Peyer's patch (tissue), 4 donors: ENCODE measurements at regions not wholly inside any gene's neighbourhood (a gene's known extent, or its start where the extent isn't known, plus 50 kb on each side); places are given as distances from the start of the nearest gene placed in this dataset.

Experiments
- DNase-seq, 3 donors: peaks; one replicate each; pipeline ENCODE4 v3.0.0-alpha.2; 2017 to 2019
- H3K27ac ChIP-seq, 4 donors: fragments of 200-600 bp; sonication (generic); one replicate each; pipeline ENCODE4 v1.5.1; 2016 to 2019
- H3K27me3 ChIP-seq, 2 donors: fragments of 200-600 bp; sonication (generic); one replicate each; pipeline ENCODE4 v1.5.1; 2019
- H3K36me3 ChIP-seq, 3 donors: fragments of 200-600 bp; sonication (generic); one replicate each; pipeline ENCODE4 v1.5.1; 2016 to 2019
- H3K4me1 ChIP-seq, 4 donors: fragments of 200-600 bp; sonication (generic); one replicate each; pipeline ENCODE4 v1.5.1; 2016 to 2019
- H3K4me3 ChIP-seq, 4 donors: fragments of 200-600 bp; sonication (generic); 1 replicate in 3 of 4; 2 replicates in 1 of 4; pipeline ENCODE4 v1.5.1; 2016 to 2019; ENCODE audit warnings: mild to moderate bottlenecking in 1 of 4
- H3K9me3 ChIP-seq, 4 donors: fragments of 200-600 bp; sonication (generic); one replicate each; pipeline ENCODE4 v1.5.1; 2016 to 2019; ENCODE audit warnings: mild to moderate bottlenecking in 1 of 4
- CTCF ChIP-seq, 6 experiments: fragments of 450-650 bp in 4 of 6; fragments of 200-600 bp in 2 of 6; sonication (generic) in 1 of 6; IDR thresholded peaks; one replicate each; pipeline ENCODE4 v1.5.1; 2017 to 2019; ENCODE audit warnings: antibody characterized with exemption in 6 of 6, mild to moderate bottlenecking in 3 of 6, moderate library complexity in 1 of 6
- POLR2A ChIP-seq, 2 donors: fragments of 450-650 bp; IDR thresholded peaks; one replicate each; pipeline ENCODE4 v1.5.1; 2017; ENCODE audit warnings: antibody characterized with exemption in 2 of 2, mild to moderate bottlenecking in 2 of 2, moderate library complexity in 2 of 2

- Histone ChIP-seq H3K4me1 (no peaks in the 10 kb centered on the region), H3K4me3 (no peak overlapping the region), H3K27me3 (no peaks in the 10 kb centered on the region), H3K9me3 (no peaks in the 10 kb centered on the region), H3K36me3 (no peaks in the 10 kb centered on the region), H3K27ac (no peak overlapping the region)
- no peak for DNase-seq
- TF ChIP-seq POLR2A (IDR thresholded peaks at IDR 0.05), result no peak
- no peak for TF ChIP-seq CTCF (IDR thresholded peaks at IDR 0.05)
Observed at GRCh38 chr10:121025731-121026130, 174.6 kb downstream of the WDR11 start.

GRCh38 chr10:121027371-121027770 lies 176.2 kb downstream of the WDR11 start:
- no peak for TF ChIP-seq POLR2A (IDR thresholded peaks at IDR 0.05)
- TF ChIP-seq CTCF (IDR thresholded peaks at IDR 0.05), result no peak
- Histone ChIP-seq H3K4me1 (no peaks in the 10 kb centered on the region), H3K27ac (no peak overlapping the region), H3K27me3 (no peaks in the 10 kb centered on the region), H3K36me3 (no peaks in the 10 kb centered on the region), H3K9me3 (no peaks in the 10 kb centered on the region), H3K4me3 (no peak overlapping the region)
- DNase-seq, result no peak

- H3K4me3 ChIP-seq, result no peak overlapping the region
- no peaks in the 10 kb centered on the region for H3K4me1 ChIP-seq
- no peaks in the 10 kb centered on the region for H3K9me3 ChIP-seq
Observed at GRCh38 chr10:121032460-121032859, 181.3 kb downstream of the WDR11 start.

GRCh38 chr10:121033366-121033765 lies 182.2 kb downstream of the WDR11 start:
- TF ChIP-seq POLR2A (IDR thresholded peaks at IDR 0.05) (no peak), CTCF (IDR thresholded peaks at IDR 0.05) (no peak)
- Histone ChIP-seq H3K4me3 (no peak overlapping the region), H3K27me3 (no peaks in the 10 kb centered on the region), H3K4me1 (no peaks in the 10 kb centered on the region), H3K27ac (no peak overlapping the region), H3K9me3 (no peaks in the 10 kb centered on the region), H3K36me3 (no peaks in the 10 kb centered on the region)
- DNase-seq, result no peak

More at GRCh38 chr10:121032460-121032859, 181.3 kb downstream of the WDR11 start:
- Histone ChIP-seq H3K27me3 (no peaks in the 10 kb centered on the region), H3K36me3 (no peaks in the 10 kb centered on the region), H3K27ac (no peak overlapping the region)
- TF ChIP-seq POLR2A (IDR thresholded peaks at IDR 0.05) (no peak), CTCF (IDR thresholded peaks at IDR 0.05) (no peak)
- no peak for DNase-seq

- Histone ChIP-seq H3K36me3 (no peaks in the 10 kb centered on the region), H3K4me3 (no peak overlapping the region), H3K27ac (no peak overlapping the region), H3K27me3 (no peaks in the 10 kb centered on the region), H3K4me1 (no peaks in the 10 kb centered on the region), H3K9me3 (no peaks in the 10 kb centered on the region)
- TF ChIP-seq CTCF (IDR thresholded peaks at IDR 0.05) (no peak), POLR2A (IDR thresholded peaks at IDR 0.05) (no peak)
- DNase-seq, result no peak
Observed at GRCh38 chr10:121036431-121036830, 185.3 kb downstream of the WDR11 start.

- Histone ChIP-seq H3K27ac (no peak overlapping the region), H3K4me1 (no peaks in the 10 kb centered on the region), H3K36me3 (no peaks in the 10 kb centered on the region), H3K4me3 (no peak overlapping the region), H3K9me3 (no peaks in the 10 kb centered on the region), H3K27me3 (no peaks in the 10 kb centered on the region)
- no peak for DNase-seq
- TF ChIP-seq CTCF (IDR thresholded peaks at IDR 0.05) (no peak), POLR2A (IDR thresholded peaks at IDR 0.05) (no peak)
Observed at GRCh38 chr10:121041499-121041898, 190.3 kb downstream of the WDR11 start.
